ENCODE measurements at regions not wholly inside any gene's neighbourhood (a gene's known extent, or its start where the extent isn't known, plus 50 kb on each side); places are given as distances from the start of the nearest gene placed in this dataset.

- CTCF ChIA-PET: no interaction called here
- DNase-seq: no peak
- H3K4me1 ChIP-seq (ENCODE audit: control extremely low read depth in 1 of 4, control insufficient read depth in 4 of 4, insufficient read depth in 4 of 4, low read length in 3 of 4): peaks cover 7 to 24% (median 11%) of the 10 kb centered on the region in 4 experiments
- H3K9me3 ChIP-seq (ENCODE audit: control extremely low read depth in 1 of 5, control insufficient read depth in 4 of 5, insufficient read depth in 2 of 5, low read depth in 1 of 5, low read length in 4 of 5): no peaks in the 10 kb centered on the region
- H3K36me3 ChIP-seq (ENCODE audit: control insufficient read depth in 4 of 4, insufficient read depth in 4 of 4, low read length in 3 of 4): no peaks in the 10 kb centered on the region
- 80% methylated on average over 1 of the region's 1 CpG for WGBS (ENCODE audit: insufficient coverage)
- H3K4me3 ChIP-seq (ENCODE audit: control insufficient read depth in 1 of 7, extremely low read depth in 1 of 7, insufficient read depth in 4 of 7, low read depth in 2 of 7, low read length in 6 of 7): no peak overlapping the region
- POLR2A ChIA-PET: interaction anchor here (0.5 kb wide), 1 partner anchor 1800 kb away, joined by 3 read pairs; no protein-coding TSS in a partner anchor
- no peak overlapping the region for H3K27ac ChIP-seq (ENCODE audit: insufficient read depth in 1 of 2, low read depth in 1 of 2, low read length in 2 of 2, poor library complexity in 1 of 2, severe bottlenecking in 2 of 2)
- peaks cover 0 to 2% (median 0%) of the 10 kb centered on the region in 5 experiments for H3K27me3 ChIP-seq (replicated peaks in 2 of 5; ENCODE audit: control insufficient read depth in 4 of 5, insufficient read depth in 5 of 5, low read length in 4 of 5)
Observed at GRCh38 chr4:54498661-54499111, 159.1 kb upstream of the KIT start.

DNA sequence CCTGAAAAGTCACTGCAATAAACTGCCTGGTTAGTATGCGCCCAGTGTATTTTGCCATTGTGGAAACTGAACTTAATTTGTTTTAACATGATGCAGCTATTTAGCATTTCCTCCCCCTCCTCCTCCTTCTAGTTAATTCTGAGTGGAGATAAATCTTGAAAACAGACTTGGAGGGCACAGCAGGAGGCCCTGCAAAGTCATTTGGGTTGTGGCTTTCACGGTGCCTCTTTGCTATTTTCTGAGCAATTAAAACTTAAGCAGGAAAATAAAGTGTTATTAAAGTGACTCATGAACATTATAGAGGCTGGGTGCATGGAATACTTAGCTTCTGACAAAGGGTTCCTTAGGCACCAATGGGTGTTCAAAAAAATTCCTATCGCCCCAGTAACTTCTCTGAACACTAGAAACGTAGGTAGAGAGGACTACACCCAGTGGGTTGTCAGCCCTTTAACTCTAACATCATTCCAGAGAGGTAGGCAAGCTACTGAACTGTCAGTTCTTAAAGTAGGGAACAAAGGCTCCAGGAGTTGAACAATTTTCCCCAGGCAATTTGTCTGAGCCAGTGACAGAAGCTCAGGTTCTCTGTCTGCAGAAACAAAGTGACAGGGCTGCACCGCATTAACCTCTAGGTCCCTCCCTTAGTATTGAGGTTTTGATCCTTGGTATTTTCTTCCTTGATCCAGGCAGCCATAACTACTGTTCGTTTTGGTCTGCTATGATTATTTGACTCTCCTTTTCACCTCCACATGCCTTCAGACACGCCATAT lies 158.3 kb upstream of the KIT start:
- ChIA-PET POLR2A (no interaction called here), CTCF (no interaction called here)
- DNase-seq: peak in 2 of 3 donors; percentile 69 to 76
- Histone ChIP-seq H3K9me3 (ENCODE audit: control extremely low read depth in 1 of 5, control insufficient read depth in 4 of 5, insufficient read depth in 2 of 5, low read depth in 1 of 5, low read length in 4 of 5) (no peaks in the 10 kb centered on the region), H3K36me3 (ENCODE audit: control insufficient read depth in 4 of 4, insufficient read depth in 4 of 4, low read length in 3 of 4) (no peaks in the 10 kb centered on the region), H3K27me3 (replicated peaks in 2 of 5; ENCODE audit: control insufficient read depth in 4 of 5, insufficient read depth in 5 of 5, low read length in 4 of 5) (peaks cover 0 to 2% (median 0%) of the 10 kb centered on the region in 5 experiments), H3K27ac (ENCODE audit: insufficient read depth in 1 of 2, low read depth in 1 of 2, low read length in 2 of 2, poor library complexity in 1 of 2, severe bottlenecking in 2 of 2) (no peak overlapping the region), H3K4me3 (ENCODE audit: control insufficient read depth in 1 of 7, extremely low read depth in 1 of 7, insufficient read depth in 4 of 7, low read depth in 2 of 7, low read length in 6 of 7) (no peak overlapping the region), H3K4me1 (ENCODE audit: control extremely low read depth in 1 of 4, control insufficient read depth in 4 of 4, insufficient read depth in 4 of 4, low read length in 3 of 4) (peaks cover 7 to 24% (median 11%) of the 10 kb centered on the region in 4 experiments)
- 55% methylated on average over 5 of the region's 7 CpGs for WGBS (ENCODE audit: insufficient coverage)

- Histone ChIP-seq H3K4me3 (ENCODE audit: control insufficient read depth in 1 of 7, extremely low read depth in 1 of 7, insufficient read depth in 4 of 7, low read depth in 2 of 7, low read length in 6 of 7) (no peak overlapping the region), H3K9me3 (ENCODE audit: control extremely low read depth in 1 of 5, control insufficient read depth in 4 of 5, insufficient read depth in 2 of 5, low read depth in 1 of 5, low read length in 4 of 5) (peaks cover 0 to 9% (median 0%) of the 10 kb centered on the region in 5 experiments), H3K36me3 (ENCODE audit: control insufficient read depth in 4 of 4, insufficient read depth in 4 of 4, low read length in 3 of 4) (no peaks in the 10 kb centered on the region), H3K27me3 (replicated peaks in 2 of 5; ENCODE audit: control insufficient read depth in 4 of 5, insufficient read depth in 5 of 5, low read length in 4 of 5) (peaks cover 0 to 2% (median 0%) of the 10 kb centered on the region in 5 experiments), H3K27ac (ENCODE audit: insufficient read depth in 1 of 2, low read depth in 1 of 2, low read length in 2 of 2, poor library complexity in 1 of 2, severe bottlenecking in 2 of 2) (no peak overlapping the region), H3K4me1 (ENCODE audit: control extremely low read depth in 1 of 4, control insufficient read depth in 4 of 4, insufficient read depth in 4 of 4, low read length in 3 of 4) (peaks cover 0 to under 1% (median 0%) of the 10 kb centered on the region in 4 experiments)
- DNase-seq: no peak
- ChIA-PET POLR2A (no interaction called here), CTCF (interaction anchor here (1.9 kb wide), 1 partner anchor 12 kb away, joined by 4 read pairs; no protein-coding TSS in a partner anchor)
Observed at GRCh38 chr4:54505362-54505761, 152.4 kb upstream of the KIT start.

DNA sequence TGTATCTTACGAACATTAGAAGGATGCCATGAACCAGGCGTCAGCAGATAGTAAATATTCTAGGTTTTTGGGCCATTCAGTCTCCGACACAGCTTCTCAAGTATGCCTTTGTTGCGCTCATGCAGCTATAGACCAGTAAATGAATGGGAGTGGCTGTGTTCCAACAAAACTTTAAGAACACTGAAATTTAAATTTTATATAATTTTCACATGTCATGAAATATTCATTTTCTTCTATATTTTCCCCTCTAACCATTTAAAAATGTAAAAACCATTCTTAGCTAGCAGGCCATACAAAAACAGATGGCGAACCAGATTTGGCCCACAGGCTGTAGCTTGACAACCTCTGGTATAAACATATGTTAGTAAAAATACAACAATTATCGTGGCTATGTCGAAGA lies 151.8 kb upstream of the KIT start:
- Histone ChIP-seq H3K4me3 (ENCODE audit: control insufficient read depth in 1 of 7, extremely low read depth in 1 of 7, insufficient read depth in 4 of 7, low read depth in 2 of 7, low read length in 6 of 7) (no peak overlapping the region), H3K36me3 (ENCODE audit: control insufficient read depth in 4 of 4, insufficient read depth in 4 of 4, low read length in 3 of 4) (no peaks in the 10 kb centered on the region), H3K27ac (ENCODE audit: insufficient read depth in 1 of 2, low read depth in 1 of 2, low read length in 2 of 2, poor library complexity in 1 of 2, severe bottlenecking in 2 of 2) (no peak overlapping the region), H3K27me3 (replicated peaks in 2 of 5; ENCODE audit: control insufficient read depth in 4 of 5, insufficient read depth in 5 of 5, low read length in 4 of 5) (peaks cover 0 to 2% (median 0%) of the 10 kb centered on the region in 5 experiments), H3K9me3 (ENCODE audit: control extremely low read depth in 1 of 5, control insufficient read depth in 4 of 5, insufficient read depth in 2 of 5, low read depth in 1 of 5, low read length in 4 of 5) (peaks cover 0 to 9% (median 0%) of the 10 kb centered on the region in 5 experiments), H3K4me1 (ENCODE audit: control extremely low read depth in 1 of 4, control insufficient read depth in 4 of 4, insufficient read depth in 4 of 4, low read length in 3 of 4) (no peaks in the 10 kb centered on the region)
- 100% methylated on average over 2 of the region's 7 CpGs for whole genome bisulfite sequencing (ENCODE audit: insufficient coverage)
- CTCF ChIA-PET: interaction anchor here (1.9 kb wide), 1 partner anchor 11 kb away, joined by 4 read pairs; no protein-coding TSS in a partner anchor
- POLR2A ChIA-PET: no interaction called here
- no peak for DNase-seq

GRCh38 chr4:54509057-54509456 lies 148.7 kb upstream of the KIT start:
- POLR2A ChIA-PET: no interaction called here
- H3K27ac ChIP-seq (ENCODE audit: insufficient read depth in 1 of 2, low read depth in 1 of 2, low read length in 2 of 2, poor library complexity in 1 of 2, severe bottlenecking in 2 of 2): no peak overlapping the region
- H3K9me3 ChIP-seq (ENCODE audit: control extremely low read depth in 1 of 5, control insufficient read depth in 4 of 5, insufficient read depth in 2 of 5, low read depth in 1 of 5, low read length in 4 of 5): peaks cover 0 to 9% (median 0%) of the 10 kb centered on the region in 5 experiments
- H3K27me3 ChIP-seq (replicated peaks in 2 of 5; ENCODE audit: control insufficient read depth in 4 of 5, insufficient read depth in 5 of 5, low read length in 4 of 5): no peaks in the 10 kb centered on the region
- H3K4me1 ChIP-seq (ENCODE audit: control extremely low read depth in 1 of 4, control insufficient read depth in 4 of 4, insufficient read depth in 4 of 4, low read length in 3 of 4): no peaks in the 10 kb centered on the region
- no peaks in the 10 kb centered on the region for H3K36me3 ChIP-seq (ENCODE audit: control insufficient read depth in 4 of 4, insufficient read depth in 4 of 4, low read length in 3 of 4)
- DNase-seq: no peak
- CTCF ChIA-PET: no interaction called here
- H3K4me3 ChIP-seq (ENCODE audit: control insufficient read depth in 1 of 7, extremely low read depth in 1 of 7, insufficient read depth in 4 of 7, low read depth in 2 of 7, low read length in 6 of 7): no peak overlapping the region
- WGBS (ENCODE audit: insufficient coverage): 97% methylated on average over 3 of the region's 6 CpGs

GRCh38 chr4:54513204-54513603 lies 144.6 kb upstream of the KIT start:
- no peak overlapping the region for H3K27ac ChIP-seq (ENCODE audit: insufficient read depth in 1 of 2, low read depth in 1 of 2, low read length in 2 of 2, poor library complexity in 1 of 2, severe bottlenecking in 2 of 2)

GRCh38 chr4:54513741-54514140 lies 144.0 kb upstream of the KIT start:
- no peak overlapping the region for H3K27ac ChIP-seq (ENCODE audit: insufficient read depth in 1 of 2, low read depth in 1 of 2, low read length in 2 of 2, poor library complexity in 1 of 2, severe bottlenecking in 2 of 2)
- H3K4me1 ChIP-seq (ENCODE audit: control extremely low read depth in 1 of 4, control insufficient read depth in 4 of 4, insufficient read depth in 4 of 4, low read length in 3 of 4): peaks cover 0 to 7% (median 0%) of the 10 kb centered on the region in 4 experiments
- CTCF ChIA-PET: interaction anchor here (1.2 kb wide), 1 partner anchor 72 kb away, joined by 4 read pairs; no protein-coding TSS in a partner anchor
- H3K27me3 ChIP-seq (replicated peaks in 2 of 5; ENCODE audit: control insufficient read depth in 4 of 5, insufficient read depth in 5 of 5, low read length in 4 of 5): no peaks in the 10 kb centered on the region
- no peaks in the 10 kb centered on the region for H3K9me3 ChIP-seq (ENCODE audit: control extremely low read depth in 1 of 5, control insufficient read depth in 4 of 5, insufficient read depth in 2 of 5, low read depth in 1 of 5, low read length in 4 of 5)
- no peak for DNase-seq
- POLR2A ChIA-PET: no interaction called here
- no peaks in the 10 kb centered on the region for H3K36me3 ChIP-seq (ENCODE audit: control insufficient read depth in 4 of 4, insufficient read depth in 4 of 4, low read length in 3 of 4)
- no peak overlapping the region for H3K4me3 ChIP-seq (ENCODE audit: control insufficient read depth in 1 of 7, extremely low read depth in 1 of 7, insufficient read depth in 4 of 7, low read depth in 2 of 7, low read length in 6 of 7)

More at GRCh38 chr4:54513204-54513603, 144.6 kb upstream of the KIT start:
- Histone ChIP-seq H3K4me3 (ENCODE audit: control insufficient read depth in 1 of 7, extremely low read depth in 1 of 7, insufficient read depth in 4 of 7, low read depth in 2 of 7, low read length in 6 of 7) (no peak overlapping the region), H3K4me1 (ENCODE audit: control extremely low read depth in 1 of 4, control insufficient read depth in 4 of 4, insufficient read depth in 4 of 4, low read length in 3 of 4) (peaks cover 0 to 7% (median 0%) of the 10 kb centered on the region in 4 experiments), H3K36me3 (ENCODE audit: control insufficient read depth in 4 of 4, insufficient read depth in 4 of 4, low read length in 3 of 4) (no peaks in the 10 kb centered on the region), H3K27me3 (replicated peaks in 2 of 5; ENCODE audit: control insufficient read depth in 4 of 5, insufficient read depth in 5 of 5, low read length in 4 of 5) (no peaks in the 10 kb centered on the region), H3K9me3 (ENCODE audit: control extremely low read depth in 1 of 5, control insufficient read depth in 4 of 5, insufficient read depth in 2 of 5, low read depth in 1 of 5, low read length in 4 of 5) (no peaks in the 10 kb centered on the region)
- ChIA-PET CTCF (interaction anchor here (1.2 kb wide), 1 partner anchor 71 kb away, joined by 4 read pairs; no protein-coding TSS in a partner anchor), POLR2A (no interaction called here)
- 94% methylated on average over 6 of the region's 6 CpGs for WGBS (ENCODE audit: insufficient coverage)
- DNase-seq: no peak
